GM23338 (cell line): ENCODE measurements at regions not wholly inside any gene's neighbourhood (a gene's known extent, or its start where the extent isn't known, plus 50 kb on each side); places are given as distances from the start of the nearest gene placed in this dataset.

Experiments used
- ATAC-seq: fragments of 200-7000 bp; cut with Tn5 transposase; 3 replicates; pipeline ENCODE4 v1.9.1; 2020
- DNase-seq: peaks from one replicate; pipeline ENCODE4 v3.0.0-alpha.2; 2015; ENCODE audit warnings: low spot score
- H2AFZ ChIP-seq: fragments of 200-600 bp; sonication (generic); 2 replicates; pipeline ENCODE4 v1.8.0; 2016; ENCODE audit warnings: antibody characterized with exemption, mild to moderate bottlenecking, moderate library complexity
- H3F3A ChIP-seq: fragments of 200-600 bp; sonication (generic); replicated peaks from 2 replicates; pipeline ENCODE4 v1.8.0; 2017; ENCODE audit warnings: antibody characterized with exemption, mixed run types, low read depth
- H3K27ac ChIP-seq: fragments of 200-600 bp; sonication (generic); 2 replicates; pipeline ENCODE4 v1.6.1; 2016; ENCODE audit warnings: low read depth
- H3K27me3 ChIP-seq: fragments of 200-600 bp; sonication (generic); 2 replicates; pipeline ENCODE4 v1.8.0; 2016; ENCODE audit warnings: mild to moderate bottlenecking, mixed run types, moderate library complexity; ENCODE audit not compliant: insufficient read depth
- H3K36me3 ChIP-seq: fragments of 200-600 bp; sonication (generic); 2 replicates; pipeline ENCODE4 v1.8.0; 2016; ENCODE audit warnings: mild to moderate bottlenecking; ENCODE audit not compliant: insufficient read depth
- H3K4me1 ChIP-seq: fragments of 200-600 bp; sonication (generic); 2 replicates; pipeline ENCODE4 v1.8.0; 2016; ENCODE audit warnings: mild to moderate bottlenecking, moderate library complexity; ENCODE audit not compliant: insufficient read depth
- H3K4me2 ChIP-seq: fragments of 200-600 bp; sonication (generic); 2 replicates; pipeline ENCODE4 v1.7.1; 2017; ENCODE audit warnings: mixed run types
- H3K4me3 ChIP-seq: fragments of 200-600 bp; sonication (generic); 2 replicates; pipeline ENCODE4 v1.6.1; 2016; ENCODE audit warnings: mixed run types
- H3K79me2 ChIP-seq: fragments of 200-600 bp; sonication (generic); replicated peaks from 2 replicates; pipeline ENCODE4 v1.8.0; 2017; ENCODE audit warnings: mild to moderate bottlenecking; ENCODE audit not compliant: insufficient read depth
- H3K9me2 ChIP-seq: fragments of 200-600 bp; sonication (generic); 2 replicates; pipeline ENCODE4 v1.8.0; 2017; ENCODE audit not compliant: insufficient read depth
- H4K20me1 ChIP-seq: fragments of 200-600 bp; sonication (generic); replicated peaks from 2 replicates; pipeline ENCODE4 v1.8.0; 2017; ENCODE audit warnings: mild to moderate bottlenecking; ENCODE audit not compliant: insufficient read depth
- H3K27ac Mint-ChIP-seq: 2 replicates; pipeline ENCODE4 v1.8.0; 2020; ENCODE audit warnings: inconsistent platforms, mild to moderate bottlenecking, moderate library complexity, mixed read lengths
- H3K27me3 Mint-ChIP-seq: 3 replicates; pipeline ENCODE4 v1.8.0; 2022; ENCODE audit warnings: low read depth, mild to moderate bottlenecking, moderate library complexity, mixed read lengths, inconsistent platforms; ENCODE audit not compliant: insufficient read depth, poor library complexity
- H3K36me3 Mint-ChIP-seq: 3 replicates; pipeline ENCODE4 v1.8.0; 2021; ENCODE audit warnings: low read depth, mild to moderate bottlenecking, inconsistent platforms, moderate library complexity, mixed read lengths
- H3K4me1 Mint-ChIP-seq: 3 replicates; pipeline ENCODE4 v1.8.0; 2020; ENCODE audit warnings: mild to moderate bottlenecking, inconsistent platforms, mixed read lengths
- H3K4me3 Mint-ChIP-seq: 3 replicates; pipeline ENCODE4 v1.8.0; 2021; ENCODE audit warnings: moderate library complexity, mild to moderate bottlenecking, inconsistent platforms, mixed read lengths
- H3K9me3 Mint-ChIP-seq: 3 replicates; pipeline ENCODE4 v1.8.0; 2020; ENCODE audit warnings: moderate library complexity, mild to moderate bottlenecking, inconsistent platforms, mixed read lengths
- CREB1 ChIP-seq: fragments of 250-450 bp; sonication (Bioruptor Pico); IDR thresholded peaks from 2 replicates; pipeline ENCODE4 v1.5.0; 2020; ENCODE audit warnings: low read depth, mild to moderate bottlenecking, moderate library complexity
- EZH2 ChIP-seq: fragments of 200-600 bp; sonication (generic); IDR thresholded peaks from one replicate; pipeline ENCODE4 v1.8.0; 2017; ENCODE audit warnings: antibody characterized with exemption, mild to moderate bottlenecking, low read depth; ENCODE audit not compliant: unreplicated experiment
- EZH2phosphoT487 ChIP-seq: fragments of 200-600 bp; sonication (generic); IDR thresholded peaks from one replicate; pipeline ENCODE4 v1.8.1; 2018; ENCODE audit warnings: antibody characterized with exemption; ENCODE audit not compliant: unreplicated experiment
- JUNB ChIP-seq: IDR thresholded peaks from one replicate; pipeline ENCODE4 v1.6.1; 2016; ENCODE audit warnings: antibody characterized with exemption; ENCODE audit not compliant: unreplicated experiment
- NANOG ChIP-seq: IDR thresholded peaks from 2 replicates; pipeline ENCODE4 v1.6.1; 2016; ENCODE audit warnings: antibody characterized with exemption, borderline replicate concordance
- POLR2AphosphoS5 ChIP-seq: IDR thresholded peaks from 2 replicates; pipeline ENCODE4 v1.6.1; 2016; ENCODE audit warnings: antibody characterized with exemption, low read depth
- STAT1 ChIP-seq: IDR thresholded peaks from one replicate; pipeline ENCODE4 v1.6.1; 2016; ENCODE audit warnings: antibody characterized with exemption; ENCODE audit not compliant: unreplicated experiment
- ZNF114 ChIP-seq: fragments of 250-450 bp; sonication (Bioruptor Pico); IDR thresholded peaks from 2 replicates; pipeline ENCODE4 v1.5.0; 2020; ENCODE audit warnings: mild to moderate bottlenecking, moderate library complexity
- ZNF331 ChIP-seq: fragments of 250-450 bp; sonication (Bioruptor Pico); IDR thresholded peaks from 2 replicates; pipeline ENCODE4 v1.5.0; 2020; ENCODE audit warnings: low read depth, mild to moderate bottlenecking, moderate library complexity
- TF ChIP-seq, protein P1 (sequence below), 2 experiments: fragments of 200-600 bp in 1 of 2; sonication (generic) in 1 of 2; conservative IDR thresholded peaks; 2 replicates each; pipeline versions ENCODE4 v1.5.1 to v1.6.1; 2016 to 2017; ENCODE audit warnings: antibody characterized with exemption in 2 of 2, low read depth in 2 of 2, mild to moderate bottlenecking in 2 of 2, moderate library complexity in 1 of 2
- TF ChIP-seq, protein P2 (sequence below): fragments of 250-450 bp; sonication (Bioruptor Pico); IDR thresholded peaks from 2 replicates; pipeline ENCODE4 v1.5.0; 2020; ENCODE audit warnings: mild to moderate bottlenecking, moderate library complexity
- TF ChIP-seq, protein P3 (sequence below): IDR thresholded peaks from 2 replicates; pipeline ENCODE4 v1.6.1; 2016; ENCODE audit warnings: antibody characterized with exemption

DNA sequence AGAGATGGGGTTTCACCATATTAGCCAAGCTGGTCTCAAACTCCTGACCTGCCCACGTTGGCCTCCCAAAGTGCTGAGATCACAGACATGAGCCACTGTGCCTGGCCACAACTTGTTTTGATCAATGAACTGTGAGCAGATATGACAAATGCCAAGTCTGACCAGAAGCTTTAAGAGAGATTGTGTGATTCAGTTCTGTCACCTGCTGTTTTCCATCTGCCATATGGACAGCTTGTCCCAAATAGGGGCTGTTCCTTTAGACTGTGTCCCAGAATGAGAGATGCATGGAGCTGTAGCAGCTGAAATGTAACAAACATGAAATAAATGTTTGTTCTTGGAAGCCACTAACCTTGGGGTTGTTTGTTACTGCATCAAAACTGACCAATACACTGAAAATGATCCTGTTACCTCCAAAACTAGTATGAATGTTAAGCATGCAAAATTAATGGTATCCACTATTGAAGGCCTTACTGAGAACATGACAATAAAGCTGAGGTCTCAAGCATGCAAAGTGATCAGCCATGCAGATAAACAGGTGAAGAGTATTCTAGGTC lies 65.9 kb upstream of the MED13L start:
- H3K36me3 Mint-ChIP-seq: peaks cover 19% of the 10 kb centered on the region; the same call in 2 of the 3 replicates
- peaks cover 20% of the 10 kb centered on the region; the same call in 2 of the 3 replicates for H3K9me3 Mint-ChIP-seq
- Histone ChIP-seq H3K27me3 (no peaks in the 10 kb centered on the region), H4K20me1 (no peaks in the 10 kb centered on the region), H3K4me2 (no peak overlapping the region), H3K4me1 (no peaks in the 10 kb centered on the region; the same call in 1 of the 2 replicates), H3K9me2 (no peaks in the 10 kb centered on the region), H3K4me3 (no peak overlapping the region), H3F3A (0 out of 2 replicates have a peak, but pooled peaks cover under 1% of the 10 kb centered on the region), H3K27ac (no peak overlapping the region), H3K36me3 (no peaks in the 10 kb centered on the region), H3K79me2 (no peaks in the 10 kb centered on the region), H2AFZ (no peak overlapping the region)
- H3K27me3 Mint-ChIP-seq: no peaks in the 10 kb centered on the region
- ATAC-seq: no peak
- no peak overlapping the region for H3K27ac Mint-ChIP-seq
- H3K4me1 Mint-ChIP-seq: peaks cover 18% of the 10 kb centered on the region; the same call in 2 of the 3 replicates
- no peak for DNase-seq
- TF ChIP-seq STAT1: no peak
- no peak overlapping the region for H3K4me3 Mint-ChIP-seq

DNA sequence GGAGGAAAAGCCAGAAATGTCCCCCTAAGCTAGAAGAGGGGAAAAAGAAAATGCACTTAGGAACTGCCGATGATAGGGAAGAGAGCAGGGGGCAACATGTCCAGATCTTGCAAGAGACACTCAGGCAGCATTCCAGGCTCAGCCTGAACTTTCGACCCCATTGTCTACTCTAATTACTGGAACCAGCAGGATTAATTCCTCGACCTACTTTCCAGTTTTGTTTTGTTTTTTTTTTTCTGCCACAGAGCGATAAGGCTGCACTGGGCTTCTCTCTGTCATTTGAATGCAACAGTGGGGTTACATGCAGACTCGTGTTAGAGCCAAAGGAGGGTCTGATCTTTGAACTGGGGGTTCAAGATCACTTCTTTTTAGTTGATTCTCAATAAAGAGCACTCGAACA lies 68.7 kb upstream of the MED13L start:
- Mint-ChIP-seq H3K9me3 (peaks cover 20% of the 10 kb centered on the region; the same call in 2 of the 3 replicates), H3K4me3 (no peak overlapping the region), H3K36me3 (peaks cover 19% of the 10 kb centered on the region; the same call in 2 of the 3 replicates), H3K27ac (no peak overlapping the region), H3K4me1 (peaks cover 14% of the 10 kb centered on the region), H3K27me3 (peaks cover 3% of the 10 kb centered on the region)
- ATAC-seq (peak; percentile 47), DNase-seq (no peak)
- Histone ChIP-seq H3K36me3 (no peaks in the 10 kb centered on the region), H3F3A (no peaks in the 10 kb centered on the region), H3K4me3 (no peak overlapping the region), H4K20me1 (no peaks in the 10 kb centered on the region), H3K27me3 (no peaks in the 10 kb centered on the region), H2AFZ (peak overlapping the region; percentile 8; the same call in 1 of the 2 replicates), H3K27ac (no peak overlapping the region), H3K79me2 (no peaks in the 10 kb centered on the region), H3K4me2 (no peak overlapping the region), H3K4me1 (no peaks in the 10 kb centered on the region; the same call in 1 of the 2 replicates), H3K9me2 (no peaks in the 10 kb centered on the region)
- TF ChIP-seq, protein P1, sequence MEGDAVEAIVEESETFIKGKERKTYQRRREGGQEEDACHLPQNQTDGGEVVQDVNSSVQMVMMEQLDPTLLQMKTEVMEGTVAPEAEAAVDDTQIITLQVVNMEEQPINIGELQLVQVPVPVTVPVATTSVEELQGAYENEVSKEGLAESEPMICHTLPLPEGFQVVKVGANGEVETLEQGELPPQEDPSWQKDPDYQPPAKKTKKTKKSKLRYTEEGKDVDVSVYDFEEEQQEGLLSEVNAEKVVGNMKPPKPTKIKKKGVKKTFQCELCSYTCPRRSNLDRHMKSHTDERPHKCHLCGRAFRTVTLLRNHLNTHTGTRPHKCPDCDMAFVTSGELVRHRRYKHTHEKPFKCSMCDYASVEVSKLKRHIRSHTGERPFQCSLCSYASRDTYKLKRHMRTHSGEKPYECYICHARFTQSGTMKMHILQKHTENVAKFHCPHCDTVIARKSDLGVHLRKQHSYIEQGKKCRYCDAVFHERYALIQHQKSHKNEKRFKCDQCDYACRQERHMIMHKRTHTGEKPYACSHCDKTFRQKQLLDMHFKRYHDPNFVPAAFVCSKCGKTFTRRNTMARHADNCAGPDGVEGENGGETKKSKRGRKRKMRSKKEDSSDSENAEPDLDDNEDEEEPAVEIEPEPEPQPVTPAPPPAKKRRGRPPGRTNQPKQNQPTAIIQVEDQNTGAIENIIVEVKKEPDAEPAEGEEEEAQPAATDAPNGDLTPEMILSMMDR (conservative IDR thresholded peaks at IDR 0.05; ENCODE audit: low read depth in 2 of 2): no peak
- TF ChIP-seq, protein P2, sequence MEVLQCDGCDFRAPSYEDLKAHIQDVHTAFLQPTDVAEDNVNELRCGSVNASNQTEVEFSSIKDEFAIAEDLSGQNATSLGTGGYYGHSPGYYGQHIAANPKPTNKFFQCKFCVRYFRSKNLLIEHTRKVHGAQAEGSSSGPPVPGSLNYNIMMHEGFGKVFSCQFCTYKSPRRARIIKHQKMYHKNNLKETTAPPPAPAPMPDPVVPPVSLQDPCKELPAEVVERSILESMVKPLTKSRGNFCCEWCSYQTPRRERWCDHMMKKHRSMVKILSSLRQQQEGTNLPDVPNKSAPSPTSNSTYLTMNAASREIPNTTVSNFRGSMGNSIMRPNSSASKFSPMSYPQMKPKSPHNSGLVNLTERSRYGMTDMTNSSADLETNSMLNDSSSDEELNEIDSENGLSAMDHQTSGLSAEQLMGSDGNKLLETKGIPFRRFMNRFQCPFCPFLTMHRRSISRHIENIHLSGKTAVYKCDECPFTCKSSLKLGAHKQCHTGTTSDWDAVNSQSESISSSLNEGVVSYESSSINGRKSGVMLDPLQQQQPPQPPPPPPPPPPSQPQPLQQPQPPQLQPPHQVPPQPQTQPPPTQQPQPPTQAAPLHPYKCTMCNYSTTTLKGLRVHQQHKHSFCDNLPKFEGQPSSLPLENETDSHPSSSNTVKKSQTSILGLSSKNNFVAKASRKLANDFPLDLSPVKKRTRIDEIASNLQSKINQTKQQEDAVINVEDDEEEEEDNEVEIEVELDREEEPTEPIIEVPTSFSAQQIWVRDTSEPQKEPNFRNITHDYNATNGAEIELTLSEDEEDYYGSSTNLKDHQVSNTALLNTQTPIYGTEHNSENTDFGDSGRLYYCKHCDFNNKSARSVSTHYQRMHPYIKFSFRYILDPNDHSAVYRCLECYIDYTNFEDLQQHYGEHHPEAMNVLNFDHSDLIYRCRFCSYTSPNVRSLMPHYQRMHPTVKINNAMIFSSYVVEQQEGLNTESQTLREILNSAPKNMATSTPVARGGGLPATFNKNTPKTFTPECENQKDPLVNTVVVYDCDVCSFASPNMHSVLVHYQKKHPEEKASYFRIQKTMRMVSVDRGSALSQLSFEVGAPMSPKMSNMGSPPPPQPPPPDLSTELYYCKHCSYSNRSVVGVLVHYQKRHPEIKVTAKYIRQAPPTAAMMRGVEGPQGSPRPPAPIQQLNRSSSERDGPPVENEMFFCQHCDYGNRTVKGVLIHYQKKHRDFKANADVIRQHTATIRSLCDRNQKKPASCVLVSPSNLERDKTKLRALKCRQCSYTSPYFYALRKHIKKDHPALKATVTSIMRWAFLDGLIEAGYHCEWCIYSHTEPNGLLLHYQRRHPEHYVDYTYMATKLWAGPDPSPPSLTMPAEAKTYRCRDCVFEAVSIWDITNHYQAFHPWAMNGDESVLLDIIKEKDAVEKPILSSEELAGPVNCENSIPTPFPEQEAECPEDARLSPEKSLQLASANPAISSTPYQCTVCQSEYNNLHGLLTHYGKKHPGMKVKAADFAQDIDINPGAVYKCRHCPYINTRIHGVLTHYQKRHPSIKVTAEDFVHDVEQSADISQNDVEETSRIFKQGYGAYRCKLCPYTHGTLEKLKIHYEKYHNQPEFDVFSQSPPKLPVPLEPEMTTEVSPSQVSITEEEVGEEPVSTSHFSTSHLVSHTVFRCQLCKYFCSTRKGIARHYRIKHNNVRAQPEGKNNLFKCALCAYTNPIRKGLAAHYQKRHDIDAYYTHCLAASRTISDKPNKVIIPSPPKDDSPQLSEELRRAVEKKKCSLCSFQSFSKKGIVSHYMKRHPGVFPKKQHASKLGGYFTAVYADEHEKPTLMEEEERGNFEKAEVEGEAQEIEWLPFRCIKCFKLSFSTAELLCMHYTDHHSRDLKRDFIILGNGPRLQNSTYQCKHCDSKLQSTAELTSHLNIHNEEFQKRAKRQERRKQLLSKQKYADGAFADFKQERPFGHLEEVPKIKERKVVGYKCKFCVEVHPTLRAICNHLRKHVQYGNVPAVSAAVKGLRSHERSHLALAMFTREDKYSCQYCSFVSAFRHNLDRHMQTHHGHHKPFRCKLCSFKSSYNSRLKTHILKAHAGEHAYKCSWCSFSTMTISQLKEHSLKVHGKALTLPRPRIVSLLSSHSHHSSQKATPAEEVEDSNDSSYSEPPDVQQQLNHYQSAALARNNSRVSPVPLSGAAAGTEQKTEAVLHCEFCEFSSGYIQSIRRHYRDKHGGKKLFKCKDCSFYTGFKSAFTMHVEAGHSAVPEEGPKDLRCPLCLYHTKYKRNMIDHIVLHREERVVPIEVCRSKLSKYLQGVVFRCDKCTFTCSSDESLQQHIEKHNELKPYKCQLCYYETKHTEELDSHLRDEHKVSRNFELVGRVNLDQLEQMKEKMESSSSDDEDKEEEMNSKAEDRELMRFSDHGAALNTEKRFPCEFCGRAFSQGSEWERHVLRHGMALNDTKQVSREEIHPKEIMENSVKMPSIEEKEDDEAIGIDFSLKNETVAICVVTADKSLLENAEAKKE (CRISPR knock-in tag): no peak
- TF ChIP-seq, protein P3, sequence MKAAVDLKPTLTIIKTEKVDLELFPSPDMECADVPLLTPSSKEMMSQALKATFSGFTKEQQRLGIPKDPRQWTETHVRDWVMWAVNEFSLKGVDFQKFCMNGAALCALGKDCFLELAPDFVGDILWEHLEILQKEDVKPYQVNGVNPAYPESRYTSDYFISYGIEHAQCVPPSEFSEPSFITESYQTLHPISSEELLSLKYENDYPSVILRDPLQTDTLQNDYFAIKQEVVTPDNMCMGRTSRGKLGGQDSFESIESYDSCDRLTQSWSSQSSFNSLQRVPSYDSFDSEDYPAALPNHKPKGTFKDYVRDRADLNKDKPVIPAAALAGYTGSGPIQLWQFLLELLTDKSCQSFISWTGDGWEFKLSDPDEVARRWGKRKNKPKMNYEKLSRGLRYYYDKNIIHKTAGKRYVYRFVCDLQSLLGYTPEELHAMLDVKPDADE: no peak
- no peak for TF ChIP-seq NANOG
- TF ChIP-seq STAT1: no peak
- no peak for TF ChIP-seq EZH2phosphoT487
- TF ChIP-seq ZNF114 (CRISPR knock-in tag): no peak
- no peak for TF ChIP-seq EZH2
- no peak for TF ChIP-seq ZNF331 (CRISPR knock-in tag)
- TF ChIP-seq CREB1 (CRISPR knock-in tag): no peak
- no peak for TF ChIP-seq POLR2AphosphoS5
- TF ChIP-seq JUNB: no peak
